ENCODE measurements at regions not wholly inside any gene's neighbourhood (a gene's known extent, or its start where the extent isn't known, plus 50 kb on each side); places are given as distances from the start of the nearest gene placed in this dataset.

- no peak for DNase-seq (ENCODE audit: low spot score)
Observed at GRCh38 chr2:234247453-234248180, 197.1 kb downstream of the SPP2 start.

DNA sequence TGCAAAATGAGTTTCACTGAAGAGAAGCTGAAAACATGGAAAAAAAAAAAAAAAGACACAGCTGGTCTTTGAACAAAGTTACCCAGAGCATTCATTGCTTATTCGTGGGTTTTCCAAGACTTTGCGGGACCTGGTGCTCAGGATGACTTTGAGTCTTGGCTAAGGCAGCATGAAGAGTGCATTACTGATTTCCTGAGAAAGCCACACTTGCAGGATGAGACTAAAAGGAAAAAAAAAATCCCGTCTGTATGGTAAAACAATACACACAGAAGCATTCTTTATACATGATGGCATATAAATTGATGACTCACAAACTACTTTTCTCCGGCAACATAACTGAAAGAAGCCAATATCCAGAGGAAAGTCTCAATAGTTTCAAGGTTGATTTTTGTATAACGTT is 195.4 kb downstream of the SPP2 start:
- no peak for DNase-seq (ENCODE audit: low spot score)

GRCh38 chr2:234243871-234244565 is 193.5 kb downstream of the SPP2 start:
- no peak for DNase-seq (ENCODE audit: low spot score)

DNA sequence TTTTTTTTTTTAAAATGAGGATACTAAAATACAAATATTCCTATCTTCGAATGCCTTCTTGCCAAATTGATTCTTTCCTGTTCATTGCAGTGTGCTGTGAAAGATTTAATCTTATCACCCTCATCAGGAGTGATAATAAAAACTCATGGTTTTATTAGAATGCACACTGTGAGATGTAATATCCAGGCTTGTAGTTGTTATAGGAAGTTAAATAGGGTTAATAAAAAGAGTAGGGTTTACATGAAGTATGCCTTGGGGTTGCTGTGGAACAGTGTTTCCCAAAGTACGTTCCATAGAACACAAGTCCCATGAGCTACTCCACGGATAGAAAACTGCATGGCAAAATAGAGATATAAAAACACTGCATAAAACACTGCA is 191.9 kb downstream of the SPP2 start:
- no peak for DNase-seq (ENCODE audit: low spot score)

DNA sequence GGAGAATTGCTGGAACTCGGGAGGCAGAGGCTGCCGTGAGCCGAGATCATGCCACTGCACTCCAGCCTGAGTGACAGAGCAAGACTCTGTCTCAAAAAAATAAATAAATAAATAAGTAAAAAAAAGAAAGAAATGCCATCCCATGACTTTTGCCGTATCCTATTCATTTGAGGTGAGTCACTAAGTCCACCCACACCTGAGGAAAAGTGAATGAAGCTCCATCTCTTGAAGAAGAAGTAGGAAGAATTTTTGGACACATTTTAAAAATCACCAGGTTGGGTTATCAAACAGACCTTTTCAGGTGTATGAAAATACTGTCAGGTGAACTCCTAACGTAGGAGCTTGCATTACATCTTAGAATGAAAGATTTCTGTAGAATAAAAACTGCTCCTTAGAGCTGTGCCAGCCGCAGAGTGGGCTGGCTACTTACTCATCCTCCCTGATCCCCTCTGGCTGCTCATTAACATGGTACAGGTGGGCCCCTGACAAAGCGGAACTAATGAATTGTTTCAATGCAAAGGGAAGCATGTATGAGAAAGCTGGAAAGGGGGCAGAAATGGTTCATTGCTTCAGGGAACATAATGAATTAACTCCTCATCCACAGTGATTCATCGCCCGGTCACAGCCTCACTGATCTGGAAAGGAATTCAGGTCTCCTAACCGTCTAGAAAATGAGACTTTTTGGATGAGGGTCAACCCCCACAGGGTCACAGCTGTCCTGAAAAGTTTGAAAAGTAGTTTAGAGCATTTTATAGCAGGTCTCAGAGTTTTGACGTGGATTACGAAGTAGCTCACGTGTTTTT is 191.4 kb downstream of the SPP2 start:
- DNase-seq (ENCODE audit: low spot score), result no peak

- no peak for DNase-seq (ENCODE audit: low spot score)
Observed at GRCh38 chr2:234240917-234241316, 190.4 kb downstream of the SPP2 start.

DNA sequence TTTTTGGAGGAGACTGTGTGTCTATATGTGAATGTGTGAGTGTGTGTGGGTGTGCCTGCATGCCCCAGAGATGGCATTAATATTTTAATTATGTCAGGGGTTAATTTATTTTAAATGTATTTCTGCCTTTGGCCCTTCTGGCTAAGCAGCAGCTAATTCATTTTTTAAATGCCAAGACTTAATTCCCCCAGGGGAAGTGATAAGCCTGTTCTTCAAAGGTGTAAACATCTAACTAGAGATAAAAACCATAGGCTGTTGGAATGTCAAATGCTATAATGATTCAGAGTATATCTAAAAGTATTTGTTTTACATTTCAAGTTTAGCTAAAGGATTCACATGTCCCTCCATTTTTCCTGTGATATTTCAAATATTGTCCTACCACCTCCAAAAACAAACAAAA is 184.7 kb downstream of the SPP2 start:
- DNase-seq (ENCODE audit: low spot score), result no peak

GRCh38 chr2:234231460-234231859 is 181.0 kb downstream of the SPP2 start:
- no peak for DNase-seq (ENCODE audit: low spot score)

DNA sequence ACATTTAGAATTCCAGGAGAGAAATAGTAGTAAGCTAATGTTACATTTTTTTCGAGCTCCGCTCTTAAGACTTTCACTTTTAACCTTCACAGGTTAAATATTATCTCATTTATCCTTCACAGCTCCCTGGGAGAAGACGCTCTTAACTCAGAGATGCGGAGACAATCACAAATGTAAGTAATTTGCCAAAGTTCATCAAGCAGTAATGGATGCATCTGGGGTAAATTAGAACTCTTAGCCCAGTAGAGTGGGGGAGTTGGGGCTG is 168.5 kb downstream of the SPP2 start:
- no peak for DNase-seq (ENCODE audit: low spot score)

DNA sequence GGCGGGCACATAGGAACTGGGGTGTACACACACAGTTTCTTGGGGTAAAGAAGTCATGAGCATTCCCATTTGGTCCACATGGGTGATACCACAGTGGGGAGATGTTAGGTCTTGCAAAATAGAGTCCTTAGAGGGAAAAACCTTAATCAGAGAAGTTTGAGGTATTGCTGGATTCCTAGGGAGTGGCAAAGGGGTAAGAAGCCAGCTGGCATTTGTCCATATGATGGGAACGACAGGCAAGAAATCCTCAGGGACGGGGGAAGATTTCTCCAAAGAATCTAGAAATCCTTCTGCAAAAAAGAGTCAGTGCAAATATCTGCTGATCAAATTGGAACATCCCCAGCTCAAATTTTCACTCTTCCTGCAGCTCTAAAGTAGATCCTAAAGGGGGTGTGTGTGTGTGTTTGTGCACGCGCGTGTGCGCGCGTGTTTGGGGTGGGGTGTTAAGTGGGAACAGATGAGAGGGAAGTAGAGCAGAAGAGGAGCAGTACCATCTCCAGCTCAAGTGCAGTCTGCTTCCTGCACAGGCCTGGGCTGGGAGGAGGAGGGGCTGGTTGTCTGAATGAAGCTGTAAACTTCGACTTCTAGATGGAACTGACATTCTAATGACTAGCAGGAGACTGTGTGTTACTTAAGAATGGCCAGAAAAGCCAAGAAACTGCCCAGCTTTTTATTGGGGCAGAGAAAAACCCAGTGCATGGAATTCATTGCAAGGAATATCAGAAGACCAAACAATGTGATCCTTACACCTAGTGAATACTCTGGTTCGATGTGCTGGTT is 168.0 kb downstream of the SPP2 start:
- DNase-seq (ENCODE audit: low spot score), result no peak

- DNase-seq (ENCODE audit: low spot score), result no peak
Observed at GRCh38 chr2:234212534-234212933, 162.0 kb downstream of the SPP2 start.

DNA sequence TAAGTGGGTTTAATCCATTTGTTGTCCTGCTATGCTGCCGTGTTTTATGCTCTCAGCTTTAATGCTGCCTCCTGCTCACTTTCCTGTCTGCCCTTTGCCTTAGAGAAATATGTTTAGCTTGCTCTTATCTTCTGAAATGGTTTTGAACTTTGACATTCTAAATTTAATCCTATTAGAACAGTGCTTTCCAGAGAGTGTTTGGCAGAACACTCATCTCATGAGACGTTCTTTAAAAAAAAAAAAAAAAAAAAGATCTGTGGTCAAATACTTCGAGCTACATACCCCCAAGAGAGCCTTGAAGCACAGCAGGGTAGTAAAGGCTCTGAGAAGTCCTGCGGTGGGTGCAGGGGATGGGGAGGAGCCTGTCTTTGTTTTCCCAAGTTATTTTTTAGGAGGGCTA is 161.3 kb downstream of the SPP2 start:
- no peak for DNase-seq (ENCODE audit: low spot score)

DNA sequence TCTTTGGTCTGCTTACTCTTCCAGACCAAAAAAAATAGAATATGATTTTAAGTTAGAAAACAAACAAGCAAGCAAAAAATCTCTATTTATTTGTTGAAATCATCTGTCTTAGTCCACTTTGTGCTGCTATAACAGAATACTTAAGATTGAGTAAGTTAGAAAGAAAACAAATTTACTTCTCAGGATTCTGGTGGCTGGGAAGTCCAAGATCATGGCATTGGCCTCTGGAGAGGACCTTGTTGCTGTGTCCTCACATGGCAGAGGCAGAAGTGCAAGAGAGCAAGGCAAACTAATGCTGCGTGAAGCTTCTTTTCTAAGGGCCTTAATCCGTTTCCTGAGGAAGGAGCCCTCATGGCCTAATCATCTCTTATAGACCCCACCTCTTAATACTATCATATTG is 156.2 kb downstream of the SPP2 start:
- no peak for DNase-seq (ENCODE audit: low spot score)

- DNase-seq (ENCODE audit: low spot score), result no peak
Observed at GRCh38 chr2:234204480-234204879, 154.0 kb downstream of the SPP2 start.

- no peak for DNase-seq (ENCODE audit: low spot score)
Observed at GRCh38 chr2:234203135-234203984, 152.9 kb downstream of the SPP2 start.

DNA sequence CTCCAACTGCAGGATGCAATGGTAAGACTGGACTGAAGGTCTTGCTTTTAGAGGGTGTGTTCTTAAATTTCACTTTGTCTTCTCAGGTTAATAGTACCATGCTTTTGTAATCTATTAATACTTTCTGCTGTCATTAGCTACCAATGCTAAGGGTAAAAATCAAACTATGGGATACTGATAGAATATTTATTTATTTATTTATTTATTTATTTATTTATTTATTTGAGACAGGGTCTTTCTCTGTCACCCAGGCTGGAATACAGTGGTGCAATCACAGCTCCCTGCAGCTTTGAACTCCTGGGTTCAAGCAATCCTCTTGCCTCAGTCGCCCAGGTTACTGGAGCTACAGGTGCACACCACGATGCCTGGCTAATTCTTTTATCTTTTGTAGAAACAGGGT is 152.1 kb downstream of the SPP2 start:
- DNase-seq (ENCODE audit: low spot score), result no peak

GRCh38 chr2:234199996-234200395 is 149.5 kb downstream of the SPP2 start:
- DNase-seq (ENCODE audit: low spot score), result no peak

DNA sequence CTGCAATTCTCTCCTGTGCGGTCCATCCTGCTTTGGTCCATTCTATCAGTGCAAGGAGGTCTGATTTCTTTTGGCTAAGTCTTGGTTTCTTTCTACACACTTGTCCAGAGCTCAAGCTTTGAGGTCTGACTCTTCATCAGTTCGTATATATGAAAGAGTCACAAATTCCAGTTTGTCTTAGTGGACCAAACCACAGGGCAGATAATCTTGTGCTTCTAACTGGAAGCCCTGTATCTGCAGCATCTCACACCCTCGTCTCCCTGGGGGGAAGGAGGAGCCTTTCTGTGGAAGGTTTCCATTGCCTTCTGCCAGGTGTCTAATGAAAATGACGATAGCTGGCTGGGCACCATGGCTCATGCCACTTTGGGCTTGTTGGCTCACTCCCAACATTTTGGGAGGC is 148.5 kb downstream of the SPP2 start:
- DNase-seq (ENCODE audit: low spot score), result no peak

GRCh38 chr2:234195516-234195915 is 145.0 kb downstream of the SPP2 start:
- DNase-seq (ENCODE audit: low spot score), result no peak

DNA sequence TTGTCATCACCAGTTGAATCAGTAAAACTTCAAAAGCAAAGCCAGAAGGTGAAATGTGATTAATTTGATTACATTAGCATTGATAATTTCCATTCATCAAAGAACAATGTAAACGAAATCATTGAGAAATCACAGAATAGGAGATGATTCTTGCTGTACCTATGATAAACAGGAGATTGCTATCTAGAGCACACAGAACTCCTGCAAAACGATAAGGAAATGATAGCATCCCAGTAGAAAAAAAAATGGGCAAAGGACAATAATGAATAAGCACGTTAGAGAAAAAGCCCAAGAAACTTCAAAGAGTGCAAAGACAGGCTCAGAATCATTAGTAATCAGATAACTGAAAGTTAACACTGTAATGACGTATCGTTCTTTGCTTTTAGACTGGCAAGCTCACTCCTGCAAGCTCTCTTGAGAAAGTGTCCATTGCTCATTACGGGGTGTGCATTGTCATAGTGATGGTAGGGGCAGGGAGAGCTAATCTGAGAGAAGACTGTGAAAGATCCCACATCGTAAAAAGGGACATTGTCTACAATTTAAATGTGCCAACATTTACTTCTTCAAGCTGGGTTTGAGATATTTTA is 143.6 kb downstream of the SPP2 start:
- DNase-seq (ENCODE audit: low spot score), result no peak

DNA sequence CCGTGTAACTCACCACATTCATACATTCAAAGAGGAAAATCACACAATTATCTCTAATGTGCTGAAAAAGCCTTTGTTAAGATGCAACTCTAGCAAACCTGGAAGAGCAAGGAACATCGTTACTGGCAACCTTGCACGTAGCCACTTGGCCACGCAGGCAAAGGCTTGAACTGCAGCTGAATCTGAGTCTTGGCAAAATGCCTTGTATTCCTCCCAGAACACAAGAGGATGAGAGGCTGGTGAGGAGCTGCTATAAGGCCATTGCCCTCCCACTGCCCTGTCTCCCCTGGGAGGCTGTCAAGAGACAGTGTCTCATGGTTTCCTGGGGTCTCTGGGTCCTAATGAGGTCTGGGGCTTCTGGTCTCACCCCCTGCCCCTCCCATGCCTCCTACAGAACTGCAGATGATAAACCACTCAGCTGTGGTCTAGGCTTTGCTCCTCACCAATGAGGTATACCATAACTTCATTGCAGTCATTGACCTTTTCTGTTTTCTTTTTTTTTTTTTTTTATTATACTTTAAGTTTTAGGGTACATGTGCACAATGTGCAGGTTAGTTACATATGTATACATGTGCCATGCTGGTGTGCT is 141.4 kb downstream of the SPP2 start:
- DNase-seq (ENCODE audit: low spot score), result no peak
